GM12875 (cell line): ENCODE measurements at regions not wholly inside any gene's neighbourhood (a gene's known extent, or its start where the extent isn't known, plus 50 kb on each side); places are given as distances from the start of the nearest gene placed in this dataset.

Source experiments
- H3K4me3 ChIP-seq: one replicate; pipeline ENCODE4 v1.5.1; 2011; ENCODE audit warnings: low read depth, low read length, control low read depth
- TF ChIP-seq, protein P1 (sequence below): IDR thresholded peaks from 2 replicates; pipeline ENCODE4 v1.5.1; 2011; ENCODE audit warnings: low read depth, mild to moderate bottlenecking, control low read depth, inconsistent platforms, low read length, moderate library complexity, borderline replicate concordance; ENCODE audit not compliant: insufficient read depth

GRCh38 chr17:71163121-71163812 is 957.6 kb upstream of the SOX9 start:
- H3K4me3 ChIP-seq = no peak overlapping the region

GRCh38 chr17:71163813-71164122 is 957.1 kb upstream of the SOX9 start:
- TF ChIP-seq, protein P1, sequence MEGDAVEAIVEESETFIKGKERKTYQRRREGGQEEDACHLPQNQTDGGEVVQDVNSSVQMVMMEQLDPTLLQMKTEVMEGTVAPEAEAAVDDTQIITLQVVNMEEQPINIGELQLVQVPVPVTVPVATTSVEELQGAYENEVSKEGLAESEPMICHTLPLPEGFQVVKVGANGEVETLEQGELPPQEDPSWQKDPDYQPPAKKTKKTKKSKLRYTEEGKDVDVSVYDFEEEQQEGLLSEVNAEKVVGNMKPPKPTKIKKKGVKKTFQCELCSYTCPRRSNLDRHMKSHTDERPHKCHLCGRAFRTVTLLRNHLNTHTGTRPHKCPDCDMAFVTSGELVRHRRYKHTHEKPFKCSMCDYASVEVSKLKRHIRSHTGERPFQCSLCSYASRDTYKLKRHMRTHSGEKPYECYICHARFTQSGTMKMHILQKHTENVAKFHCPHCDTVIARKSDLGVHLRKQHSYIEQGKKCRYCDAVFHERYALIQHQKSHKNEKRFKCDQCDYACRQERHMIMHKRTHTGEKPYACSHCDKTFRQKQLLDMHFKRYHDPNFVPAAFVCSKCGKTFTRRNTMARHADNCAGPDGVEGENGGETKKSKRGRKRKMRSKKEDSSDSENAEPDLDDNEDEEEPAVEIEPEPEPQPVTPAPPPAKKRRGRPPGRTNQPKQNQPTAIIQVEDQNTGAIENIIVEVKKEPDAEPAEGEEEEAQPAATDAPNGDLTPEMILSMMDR = no peak
- H3K4me3 ChIP-seq = no peak overlapping the region

More at GRCh38 chr17:71163121-71163812, 957.6 kb upstream of the SOX9 start:
- TF ChIP-seq, protein P1 = no peak

- H3K4me3 ChIP-seq = no peak overlapping the region
- TF ChIP-seq, protein P1 = no peak
These were observed 956.3 kb upstream of the SOX9 start for GRCh38 chr17:71164561-71164960.

- TF ChIP-seq, protein P1 = no peak
- H3K4me3 ChIP-seq = no peak overlapping the region
These were observed 954.5 kb upstream of the SOX9 start for GRCh38 chr17:71166311-71166710.

GRCh38 chr17:71168053-71168741 is 952.6 kb upstream of the SOX9 start:
- H3K4me3 ChIP-seq = no peak overlapping the region
- TF ChIP-seq, protein P1 = no peak

DNA sequence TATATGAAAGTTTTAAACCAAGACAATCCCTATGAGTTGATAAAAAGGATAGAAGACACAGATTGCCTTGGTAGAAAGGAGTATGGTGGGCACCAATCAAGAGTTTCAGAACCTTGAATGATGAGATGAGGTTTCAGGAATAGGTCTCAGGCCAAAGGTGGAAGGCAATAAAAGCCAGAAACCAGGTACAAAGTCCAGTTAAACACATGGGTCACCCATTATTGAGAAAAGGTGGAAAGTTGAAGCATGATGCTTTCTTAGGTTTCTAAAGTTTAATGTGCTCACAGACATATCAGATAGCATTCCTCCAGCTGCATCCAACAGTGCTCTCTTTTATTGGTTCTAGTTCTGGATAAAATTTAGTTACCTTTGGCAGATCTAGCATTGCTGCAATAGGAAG is 950.8 kb upstream of the SOX9 start:
- H3K4me3 ChIP-seq = no peak overlapping the region
- TF ChIP-seq, protein P1 = no peak

- H3K4me3 ChIP-seq = no peak overlapping the region
- TF ChIP-seq, protein P1 = no peak
These were observed 949.5 kb upstream of the SOX9 start for GRCh38 chr17:71171270-71171669.
